ENCODE measurements at regions not wholly inside any gene's neighbourhood (a gene's known extent, or its start where the extent isn't known, plus 50 kb on each side); places are given as distances from the start of the nearest gene placed in this dataset.

DNA sequence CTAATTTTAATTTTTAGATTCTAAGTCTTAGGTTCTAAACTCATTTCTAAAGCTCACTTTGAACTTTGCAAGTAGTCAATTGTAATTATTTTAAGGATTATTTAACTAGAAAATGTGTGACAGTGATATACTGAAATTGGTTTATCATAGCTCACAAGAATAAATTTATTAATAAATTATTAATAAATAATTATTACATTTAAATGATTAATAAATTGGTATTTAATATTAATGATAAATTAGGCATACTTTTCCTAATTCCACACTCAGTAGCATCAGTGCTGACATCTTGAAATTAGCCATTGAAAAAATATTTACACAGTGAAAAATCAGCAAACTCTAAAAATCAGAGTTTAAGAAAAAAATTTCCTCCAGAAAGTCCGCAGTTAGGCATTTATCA, 433.7 kb downstream of the FIGN start:
- no peaks in the 10 kb centered on the region for H3K27me3 ChIP-seq
- H3K36me3 ChIP-seq, result no peaks in the 10 kb centered on the region
- no peak overlapping the region for H3K27ac ChIP-seq
- no peaks in the 10 kb centered on the region for H3K4me1 ChIP-seq
- DNase-seq (ENCODE audit: low spot score), result no peak
- no peak overlapping the region for H3K4me3 ChIP-seq
- TF ChIP-seq, protein P1, sequence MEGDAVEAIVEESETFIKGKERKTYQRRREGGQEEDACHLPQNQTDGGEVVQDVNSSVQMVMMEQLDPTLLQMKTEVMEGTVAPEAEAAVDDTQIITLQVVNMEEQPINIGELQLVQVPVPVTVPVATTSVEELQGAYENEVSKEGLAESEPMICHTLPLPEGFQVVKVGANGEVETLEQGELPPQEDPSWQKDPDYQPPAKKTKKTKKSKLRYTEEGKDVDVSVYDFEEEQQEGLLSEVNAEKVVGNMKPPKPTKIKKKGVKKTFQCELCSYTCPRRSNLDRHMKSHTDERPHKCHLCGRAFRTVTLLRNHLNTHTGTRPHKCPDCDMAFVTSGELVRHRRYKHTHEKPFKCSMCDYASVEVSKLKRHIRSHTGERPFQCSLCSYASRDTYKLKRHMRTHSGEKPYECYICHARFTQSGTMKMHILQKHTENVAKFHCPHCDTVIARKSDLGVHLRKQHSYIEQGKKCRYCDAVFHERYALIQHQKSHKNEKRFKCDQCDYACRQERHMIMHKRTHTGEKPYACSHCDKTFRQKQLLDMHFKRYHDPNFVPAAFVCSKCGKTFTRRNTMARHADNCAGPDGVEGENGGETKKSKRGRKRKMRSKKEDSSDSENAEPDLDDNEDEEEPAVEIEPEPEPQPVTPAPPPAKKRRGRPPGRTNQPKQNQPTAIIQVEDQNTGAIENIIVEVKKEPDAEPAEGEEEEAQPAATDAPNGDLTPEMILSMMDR (IDR thresholded peaks at IDR 0.05), result no peak
- no peaks in the 10 kb centered on the region for H3K9me3 ChIP-seq

DNA sequence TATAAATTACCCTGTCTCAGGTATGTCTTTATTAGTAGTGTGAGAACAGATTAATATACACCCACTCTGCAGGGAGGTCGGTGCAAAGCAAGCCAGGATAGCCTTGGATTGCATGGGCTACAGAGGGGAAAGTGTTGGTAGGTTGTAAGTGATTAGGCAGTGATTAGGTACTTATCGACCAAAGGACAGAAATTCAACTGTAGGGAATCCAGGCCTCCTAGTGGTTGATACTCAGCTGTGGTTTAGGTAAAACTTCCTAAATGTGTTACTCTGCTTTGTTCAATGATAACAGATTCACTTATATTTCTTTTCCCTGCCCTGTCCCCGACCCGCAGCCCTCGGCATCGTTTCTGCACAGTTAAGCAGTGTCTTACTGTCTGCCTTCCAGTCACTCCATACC, 444.0 kb downstream of the FIGN start:
- Histone ChIP-seq H3K27ac (no peak overlapping the region), H3K27me3 (no peaks in the 10 kb centered on the region), H3K9me3 (no peaks in the 10 kb centered on the region), H3K4me3 (no peak overlapping the region), H3K4me1 (no peaks in the 10 kb centered on the region), H3K36me3 (no peaks in the 10 kb centered on the region)
- TF ChIP-seq, protein P1 (IDR thresholded peaks at IDR 0.05), result no peak
- no peak for DNase-seq (ENCODE audit: low spot score)

DNA sequence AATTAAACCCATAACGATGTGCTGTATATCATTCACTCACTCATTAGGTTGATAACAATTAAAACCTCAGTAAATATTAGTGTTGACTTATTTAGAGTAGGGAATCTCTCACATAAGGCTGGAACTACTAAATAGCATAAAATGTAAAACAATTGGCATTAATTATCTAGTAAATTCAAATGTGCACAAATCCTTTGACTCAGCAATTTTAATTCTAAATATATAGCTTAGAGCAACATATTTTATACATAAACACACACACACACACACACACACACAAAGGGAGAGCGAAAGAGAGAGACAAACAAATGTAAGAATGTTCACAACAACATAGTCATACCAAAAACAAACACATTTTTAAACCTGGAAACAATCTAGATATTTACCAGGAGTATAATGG, 443.1 kb upstream of the KCNH7 start:
- Histone ChIP-seq H3K27ac (no peak overlapping the region), H3K4me1 (no peaks in the 10 kb centered on the region), H3K4me3 (no peak overlapping the region), H3K36me3 (no peaks in the 10 kb centered on the region), H3K27me3 (no peaks in the 10 kb centered on the region), H3K9me3 (peaks cover 0 to 14% of the 10 kb centered on the region in 2 donors)
- TF ChIP-seq, protein P1 (IDR thresholded peaks at IDR 0.05), result no peak
- DNase-seq (ENCODE audit: low spot score), result no peak

DNA sequence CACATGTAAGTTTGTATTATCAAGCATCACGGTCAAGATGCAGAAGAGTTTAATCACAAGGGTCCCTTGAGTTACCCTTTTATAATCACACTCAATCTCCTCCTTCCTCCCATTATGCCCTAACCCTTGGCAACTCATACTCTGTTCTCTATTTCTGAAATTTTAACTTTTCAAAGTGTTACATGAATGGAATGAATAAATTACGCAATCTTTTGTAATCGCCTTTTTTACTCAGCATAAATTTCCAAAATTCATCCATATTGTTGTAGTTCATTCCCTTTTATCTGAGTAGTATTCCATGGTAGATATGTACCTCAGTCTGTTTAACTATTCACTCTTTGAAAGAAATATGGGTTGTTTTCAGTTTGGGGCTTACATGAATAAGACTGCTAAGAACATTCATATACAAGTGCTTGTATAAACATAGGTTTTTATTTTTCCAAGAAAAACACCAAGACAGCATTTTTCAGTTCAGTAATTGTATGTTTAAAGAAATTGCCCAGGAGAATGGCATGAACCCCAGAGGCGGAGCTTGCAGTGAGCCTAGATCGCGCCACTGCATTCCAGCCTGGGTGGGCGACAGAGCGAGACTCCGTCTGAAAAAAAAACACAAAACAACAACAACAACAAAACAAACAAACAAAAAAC, 430.9 kb upstream of the KCNH7 start:
- H3K9me3 ChIP-seq, result peaks cover 0 to 24% of the 10 kb centered on the region in 2 donors
- DNase-seq (ENCODE audit: low spot score), result no peak
- no peaks in the 10 kb centered on the region for H3K36me3 ChIP-seq
- H3K4me1 ChIP-seq, result no peaks in the 10 kb centered on the region
- no peak overlapping the region for H3K27ac ChIP-seq
- TF ChIP-seq, protein P1 (IDR thresholded peaks at IDR 0.05), result no peak
- H3K27me3 ChIP-seq, result no peaks in the 10 kb centered on the region
- no peak overlapping the region for H3K4me3 ChIP-seq

DNA sequence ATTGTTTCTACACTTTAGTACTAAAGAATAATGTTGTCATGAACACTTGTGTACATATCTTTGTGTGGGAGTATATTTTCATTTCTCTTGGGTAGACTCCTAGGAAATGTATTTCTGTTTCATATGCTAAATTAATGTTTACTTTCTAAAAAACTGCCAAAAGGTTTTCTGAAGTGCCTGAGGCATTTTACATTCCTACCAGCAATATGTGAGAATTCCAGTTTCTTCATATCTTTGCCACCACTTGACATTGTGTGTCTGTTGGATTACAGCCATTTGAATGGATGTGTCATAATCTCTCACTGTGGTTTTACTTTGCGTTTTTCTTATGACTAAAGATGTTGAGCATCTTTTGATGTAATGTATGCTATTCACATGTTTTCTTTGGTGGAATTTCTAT, 428.2 kb upstream of the KCNH7 start:
- Histone ChIP-seq H3K9me3 (peaks cover 0 to 2% of the 10 kb centered on the region in 2 donors), H3K4me3 (no peak overlapping the region), H3K27me3 (no peaks in the 10 kb centered on the region), H3K27ac (no peak overlapping the region), H3K4me1 (no peaks in the 10 kb centered on the region), H3K36me3 (no peaks in the 10 kb centered on the region)
- TF ChIP-seq, protein P1 (IDR thresholded peaks at IDR 0.05), result no peak
- no peak for DNase-seq (ENCODE audit: low spot score)

DNA sequence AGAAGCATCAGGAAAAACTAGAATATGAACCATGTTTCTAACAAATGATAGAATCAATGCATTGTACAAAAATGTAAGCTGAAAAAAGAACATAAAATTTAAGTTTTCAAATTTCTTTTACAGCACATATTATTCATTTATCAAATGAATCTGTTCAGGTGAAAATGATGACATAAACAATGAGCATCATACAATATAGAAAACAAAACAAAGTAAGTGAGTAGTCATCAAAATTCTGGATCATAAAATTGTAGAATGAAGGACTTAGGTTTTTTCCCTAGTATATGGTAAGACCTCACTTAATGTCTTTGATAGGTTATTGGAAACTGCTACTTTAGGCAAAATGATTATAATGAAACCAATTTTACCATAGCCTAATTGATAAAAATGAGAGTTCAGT, 427.0 kb upstream of the KCNH7 start:
- no peak overlapping the region for H3K27ac ChIP-seq
- no peaks in the 10 kb centered on the region for H3K4me1 ChIP-seq
- H3K36me3 ChIP-seq, result no peaks in the 10 kb centered on the region
- no peaks in the 10 kb centered on the region for H3K9me3 ChIP-seq
- TF ChIP-seq, protein P1 (IDR thresholded peaks at IDR 0.05), result no peak
- no peaks in the 10 kb centered on the region for H3K27me3 ChIP-seq
- H3K4me3 ChIP-seq, result no peak overlapping the region
- DNase-seq (ENCODE audit: low spot score), result no peak

Measured in right atrium auricular region (tissue), 2 donors.